HL-60 (cell line): ENCODE measurements at regions not wholly inside any gene's neighbourhood (a gene's known extent, or its start where the extent isn't known, plus 50 kb on each side); places are given as distances from the start of the nearest gene placed in this dataset.

Experiments
- DNase-seq, 2 experiments: peaks; one replicate each; pipeline ENCODE4 v3.0.0-alpha.2; 2010 to 2020; ENCODE audit warnings: low read depth in 1 of 2, low spot score in 1 of 2
- H3K27ac ChIP-seq: fragments of 250-450 bp; sonication (Bioruptor Pico); replicated peaks from 2 replicates; pipeline ENCODE4 v1.5.1; 2020; ENCODE audit warnings: mild to moderate bottlenecking, moderate library complexity
- H3K27me3 ChIP-seq: fragments of 250-450 bp; sonication (Bioruptor Pico); 2 replicates; pipeline ENCODE4 v1.5.1; 2021; ENCODE audit warnings: mild to moderate bottlenecking, moderate library complexity; ENCODE audit not compliant: insufficient read depth, poor library complexity, severe bottlenecking
- H3K4me3 ChIP-seq: replicated peaks from 2 replicates; pipeline ENCODE4 v1.5.1; 2011; ENCODE audit warnings: mild to moderate bottlenecking, control low read depth, low read length; ENCODE audit not compliant: insufficient read depth
- CTCF ChIP-seq: IDR thresholded peaks from one replicate; pipeline ENCODE4 v1.5.1; 2011; ENCODE audit warnings: low read length, control low read depth, inconsistent platforms; ENCODE audit not compliant: insufficient read depth
- GABPA ChIP-seq: IDR thresholded peaks from 2 replicates; pipeline ENCODE4 v1.6.1; 2012; ENCODE audit warnings: low read depth
- POLR2AphosphoS5 ChIP-seq: IDR thresholded peaks from 2 replicates; pipeline ENCODE4 v1.6.1; 2012; ENCODE audit warnings: low read depth
- REST ChIP-seq: IDR thresholded peaks from 2 replicates; pipeline ENCODE4 v1.6.1; 2012; ENCODE audit warnings: low read depth; ENCODE audit not compliant: insufficient replicate concordance
- SPI1 ChIP-seq: IDR thresholded peaks from 2 replicates; pipeline ENCODE4 v1.6.1; 2012; ENCODE audit warnings: low read depth, mild to moderate bottlenecking, borderline replicate concordance

GRCh38 chr6:140758169-140758877 is 1374.4 kb upstream of the GJE1 start:
- H3K27me3 ChIP-seq: no peaks in the 10 kb centered on the region
- TF ChIP-seq REST (no peak), CTCF (no peak), GABPA (no peak), POLR2AphosphoS5 (no peak), SPI1 (no peak)
- H3K27ac ChIP-seq: no peak overlapping the region
- DNase-seq: no peak
- no peak overlapping the region for H3K4me3 ChIP-seq

GRCh38 chr6:140752234-140752633 is 1377.8 kb upstream of the CITED2 start:
- no peaks in the 10 kb centered on the region for H3K27me3 ChIP-seq
- no peak for DNase-seq
- no peak overlapping the region for H3K4me3 ChIP-seq
- H3K27ac ChIP-seq: no peak overlapping the region
- TF ChIP-seq REST (no peak), SPI1 (no peak), CTCF (no peak), GABPA (no peak), POLR2AphosphoS5 (no peak)

GRCh38 chr6:140747114-140747513 is 1372.7 kb upstream of the CITED2 start:
- Histone ChIP-seq H3K4me3 (no peak overlapping the region), H3K27me3 (no peaks in the 10 kb centered on the region), H3K27ac (no peak overlapping the region)
- TF ChIP-seq SPI1 (no peak), POLR2AphosphoS5 (no peak), GABPA (no peak), CTCF (no peak), REST (no peak)
- no peak for DNase-seq
